Activated CD8-positive, alpha-beta T cell treated with anti-CD3 and anti-CD28 coated beads for 36 hours (primary cell): ENCODE measurements at regions not wholly inside any gene's neighbourhood (a gene's known extent, or its start where the extent isn't known, plus 50 kb on each side); places are given as distances from the start of the nearest gene placed in this dataset.

Experiments used
- ATAC-seq: fragments of 200-7000 bp; cut with Tn5 transposase; one replicate; pipeline ENCODE4 v1.10.0; 2021; ENCODE audit warnings: mild to moderate bottlenecking, moderate library complexity
- CTCF ChIA-PET: fragments of 350-600 bp; sonication (Branson Sonifier 250); formaldehyde crosslinking; loops from one replicate; lab custom pipeline; 2021; ENCODE audit warnings: antibody characterized with exemption; lab: Charles Lee
- POLR2A ChIA-PET: fragments of 350-600 bp; sonication (Branson Sonifier 250); formaldehyde crosslinking; loops from one replicate; lab custom pipeline; 2021; ENCODE audit warnings: antibody characterized with exemption; lab: Charles Lee
- DNase-seq: peaks from one replicate; pipeline ENCODE4 v3.0.0-alpha.2; 2020
- H3K27ac Mint-ChIP-seq: one replicate; pipeline ENCODE4 v1.8.0; 2021; ENCODE audit warnings: mild to moderate bottlenecking, mixed read lengths
- H3K27me3 Mint-ChIP-seq: one replicate; pipeline ENCODE4 v1.8.0; 2021; ENCODE audit warnings: mixed read lengths
- H3K36me3 Mint-ChIP-seq: one replicate; pipeline ENCODE4 v1.8.0; 2021; ENCODE audit warnings: low read depth, mixed read lengths
- H3K4me1 Mint-ChIP-seq: one replicate; pipeline ENCODE4 v1.8.0; 2021; ENCODE audit warnings: low read depth, mixed read lengths
- H3K4me3 Mint-ChIP-seq: one replicate; pipeline ENCODE4 v1.8.0; 2021; ENCODE audit warnings: mild to moderate bottlenecking, moderate library complexity, mixed read lengths
- H3K9me3 Mint-ChIP-seq: one replicate; pipeline ENCODE4 v1.8.0; 2021; ENCODE audit warnings: mixed read lengths
- CTCF ChIP-seq: fragments of 200-600 bp; IDR thresholded peaks from one replicate; pipeline ENCODE4 v1.8.0; 2022; ENCODE audit warnings: antibody characterized with exemption, mild to moderate bottlenecking
- intact Hi-C: fragments of 100-400 bp; cut with micrococcal nuclease; formaldehyde crosslinking; loops from one replicate; pipeline ENCODE4 v1.10.0; 2022

- ATAC-seq, result no peak
- ChIA-PET POLR2A (no interaction called here), CTCF (interaction anchor here (1.0 kb wide), 2 partner anchors 12 to 528 kb away, joined by 3 to 4 read pairs; no protein-coding TSS in a partner anchor)
- intact Hi-C loops, result no loop called here
- H3K27ac Mint-ChIP-seq, result no peak overlapping the region
- peaks cover under 1% of the 10 kb centered on the region for H3K9me3 Mint-ChIP-seq
- peaks cover 14% of the 10 kb centered on the region for H3K27me3 Mint-ChIP-seq
- no peak for TF ChIP-seq CTCF
- no peaks in the 10 kb centered on the region for H3K4me1 Mint-ChIP-seq
- H3K4me3 Mint-ChIP-seq, result no peak overlapping the region
- no peaks in the 10 kb centered on the region for H3K36me3 Mint-ChIP-seq
- DNase-seq, result no peak
Measured at GRCh38 chr2:217231212-217231611, 371.3 kb upstream of the TNP1 start.

- ChIA-PET POLR2A (no interaction called here), CTCF (no interaction called here)
- intact Hi-C loops, result loop anchor here (10.0 kb wide), 1 partner anchor 526 kb away; no protein-coding TSS in a partner anchor
- Mint-ChIP-seq H3K4me1 (peaks cover 6% of the 10 kb centered on the region), H3K27ac (no peak overlapping the region), H3K27me3 (peaks cover 4% of the 10 kb centered on the region), H3K36me3 (peaks cover 4% of the 10 kb centered on the region), H3K4me3 (no peak overlapping the region), H3K9me3 (peaks cover 2% of the 10 kb centered on the region)
- no peak for ATAC-seq
- DNase-seq, result no peak
- no peak for TF ChIP-seq CTCF
Measured at GRCh38 chr2:217228732-217229131, 368.9 kb upstream of the TNP1 start.

- ChIA-PET CTCF (no interaction called here), POLR2A (no interaction called here)
- Mint-ChIP-seq H3K27me3 (peaks cover 4% of the 10 kb centered on the region), H3K4me3 (no peak overlapping the region), H3K27ac (no peak overlapping the region), H3K36me3 (peaks cover 4% of the 10 kb centered on the region), H3K9me3 (peaks cover 4% of the 10 kb centered on the region), H3K4me1 (peaks cover 16% of the 10 kb centered on the region)
- ATAC-seq (no peak), DNase-seq (no peak)
- intact Hi-C loops, result loop anchor here (10.0 kb wide), 1 partner anchor 527 kb away; no protein-coding TSS in a partner anchor
- TF ChIP-seq CTCF, result no peak
Measured at GRCh38 chr2:217227794-217228193, 367.9 kb upstream of the TNP1 start.

GRCh38 chr2:217225596-217225995 is 365.7 kb upstream of the TNP1 start:
- intact Hi-C loops, result loop anchor here (10.0 kb wide), 1 partner anchor 529 kb away; no protein-coding TSS in a partner anchor
- Mint-ChIP-seq H3K4me3 (no peak overlapping the region), H3K9me3 (peaks cover 4% of the 10 kb centered on the region), H3K27me3 (peaks cover 7% of the 10 kb centered on the region), H3K27ac (no peak overlapping the region), H3K4me1 (peaks cover 24% of the 10 kb centered on the region), H3K36me3 (peaks cover 4% of the 10 kb centered on the region)
- TF ChIP-seq CTCF, result no peak
- ChIA-PET CTCF (no interaction called here), POLR2A (interaction anchor here (0.6 kb wide), 1 partner anchor 602 kb away, joined by 3 read pairs; no protein-coding TSS in a partner anchor)
- no peak for ATAC-seq
- no peak for DNase-seq

- Mint-ChIP-seq H3K36me3 (peaks cover 4% of the 10 kb centered on the region), H3K4me1 (peaks cover 34% of the 10 kb centered on the region), H3K27me3 (peaks cover 9% of the 10 kb centered on the region), H3K27ac (peak overlapping the region; percentile 88), H3K9me3 (peaks cover 4% of the 10 kb centered on the region), H3K4me3 (peak overlapping the region; percentile 7)
- intact Hi-C loops, result loop anchor here (10.0 kb wide), 1 partner anchor 531 kb away; no protein-coding TSS in a partner anchor
- ATAC-seq (peak; percentile 92), DNase-seq (peak; percentile 81)
- TF ChIP-seq CTCF, result no peak
- POLR2A ChIA-PET, result no interaction called here
- CTCF ChIA-PET, result interaction anchor here (0.9 to 1.3 kb wide), 3 partner anchors 12 to 490 kb away, joined by 3 to 4 read pairs (median 3); no protein-coding TSS in a partner anchor
Measured at GRCh38 chr2:217223222-217223930, 363.5 kb upstream of the TNP1 start.
